Suppressor macrophage (primary cell): ENCODE measurements at regions not wholly inside any gene's neighbourhood (a gene's known extent, or its start where the extent isn't known, plus 50 kb on each side); places are given as distances from the start of the nearest gene placed in this dataset.
"Not testable (repeated sequence)": the region's sequence is repeated elsewhere in the genome, so short reads cannot be mapped to it uniquely, and the experiment has no call there.

ENCODE experiments used
- DNase-seq, 4 experiments: peaks; one replicate each; pipeline ENCODE4 v3.0.0-alpha.2; 2020 to 2022

- DNase-seq = no peak
Observed at GRCh38 chr2:150370561-150370960, 116.9 kb downstream of the RND3 start.

- no peak for DNase-seq
Observed at GRCh38 chr2:150369862-150370261, 117.6 kb downstream of the RND3 start.

DNA sequence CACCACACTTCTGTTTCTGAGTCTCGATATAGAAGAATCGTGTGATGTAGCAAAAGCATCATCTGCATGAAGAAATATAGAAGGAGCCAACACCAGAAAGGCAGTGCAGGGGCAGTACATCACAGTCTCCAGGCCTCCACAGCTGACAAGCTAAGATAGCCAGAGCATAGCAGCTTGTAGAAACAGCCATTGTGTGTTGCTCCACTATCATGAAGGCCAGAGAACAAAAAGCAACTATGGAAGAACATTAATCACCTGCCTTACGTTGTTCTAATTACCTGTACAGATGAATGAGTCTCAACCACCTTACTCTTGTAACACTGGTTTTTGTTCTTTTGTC lies 129.0 kb downstream of the RND3 start:
- no peak for DNase-seq

DNA sequence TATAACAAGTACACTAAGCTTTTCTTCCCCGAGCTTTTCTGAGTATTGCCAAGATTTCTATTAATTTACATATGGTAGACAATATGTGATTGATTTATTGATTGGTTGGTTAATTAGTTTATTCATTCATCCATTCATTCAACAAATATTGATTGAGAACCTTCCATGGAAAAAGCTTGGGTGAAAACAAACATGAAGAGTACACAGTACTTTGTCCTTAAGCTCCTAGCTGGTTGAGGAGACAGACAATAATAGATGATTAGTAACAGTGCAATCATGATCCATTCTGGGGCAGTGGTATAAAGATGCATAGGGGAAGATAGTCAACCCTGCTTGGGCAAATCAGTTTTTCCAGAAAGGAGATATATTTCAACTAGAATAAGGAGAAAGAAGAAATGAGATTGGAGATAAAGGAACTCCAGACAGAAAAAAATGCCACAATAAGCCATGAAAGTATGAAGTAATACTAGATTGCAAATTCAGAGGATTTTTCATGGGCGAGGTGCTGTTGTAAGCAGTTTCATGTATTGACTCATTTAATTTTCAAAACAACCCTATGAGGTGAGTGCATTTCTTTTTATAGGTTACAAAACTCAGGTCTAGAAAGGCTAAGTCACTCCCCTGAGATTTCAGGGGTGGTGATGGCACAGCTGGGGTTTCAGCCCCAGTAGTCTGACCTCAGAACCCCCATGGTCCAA lies 129.5 kb downstream of the RND3 start:
- peak in 2 of 4 experiments; percentile 1 for DNase-seq

DNA sequence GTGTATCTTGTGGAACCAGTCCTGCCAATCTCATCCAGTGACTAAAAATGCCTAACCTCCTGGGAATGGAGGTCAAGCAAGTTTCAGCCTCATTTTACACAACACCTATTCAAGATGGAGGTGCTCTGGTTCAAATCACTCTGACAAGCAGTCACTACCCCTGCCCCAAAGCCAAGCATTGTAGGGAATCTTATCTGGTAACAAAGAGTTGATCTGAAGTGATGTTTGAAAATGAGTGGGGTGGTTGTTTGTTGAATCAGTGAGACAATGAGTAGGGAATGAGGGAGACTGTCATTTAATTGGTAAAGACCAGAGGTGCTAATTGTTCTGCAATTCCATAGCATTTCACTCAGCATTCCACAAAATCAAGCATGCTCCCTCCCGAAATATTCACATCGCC lies 132.0 kb downstream of the RND3 start:
- DNase-seq = no peak

- no peak for DNase-seq
Observed at GRCh38 chr2:150353376-150353775, 134.1 kb downstream of the RND3 start.

DNA sequence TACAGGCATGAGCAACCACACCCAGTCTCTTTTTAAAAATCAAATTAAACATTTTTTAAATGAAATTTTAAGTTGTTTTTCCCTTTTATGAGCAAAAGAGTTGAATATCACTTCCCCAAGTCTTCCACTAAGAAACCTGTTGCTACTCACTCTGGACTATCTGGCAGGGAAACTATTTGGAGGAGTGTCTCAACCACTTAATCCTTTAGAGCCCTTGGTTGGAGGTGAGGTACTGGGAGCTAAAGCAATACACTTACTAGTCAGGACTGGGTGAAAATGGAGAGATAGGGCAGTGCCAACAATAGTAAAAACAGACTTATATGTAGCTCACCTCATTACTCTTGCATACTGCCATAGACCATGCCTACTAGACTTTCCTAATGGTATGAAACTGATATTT lies 135.5 kb downstream of the RND3 start:
- DNase-seq = no peak

DNA sequence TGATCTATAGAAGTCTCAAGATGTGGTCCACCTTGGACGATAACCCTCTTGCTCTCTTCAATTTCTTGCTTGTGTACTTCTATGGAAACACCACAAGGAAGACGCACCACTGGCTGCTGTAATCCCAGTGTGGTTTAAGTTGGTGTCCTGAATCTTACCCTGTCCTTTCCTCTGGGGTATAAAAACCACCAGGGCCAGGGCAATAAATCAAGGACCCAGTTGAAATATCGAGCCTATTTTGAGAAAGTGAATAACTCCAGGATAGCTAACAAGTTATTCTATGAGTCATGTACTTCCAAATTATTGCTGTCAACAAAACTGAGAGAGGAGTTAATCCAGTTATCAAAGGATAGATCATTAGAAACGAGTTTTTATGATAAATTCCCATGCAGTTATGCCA lies 137.0 kb downstream of the RND3 start:
- no peak for DNase-seq

DNA sequence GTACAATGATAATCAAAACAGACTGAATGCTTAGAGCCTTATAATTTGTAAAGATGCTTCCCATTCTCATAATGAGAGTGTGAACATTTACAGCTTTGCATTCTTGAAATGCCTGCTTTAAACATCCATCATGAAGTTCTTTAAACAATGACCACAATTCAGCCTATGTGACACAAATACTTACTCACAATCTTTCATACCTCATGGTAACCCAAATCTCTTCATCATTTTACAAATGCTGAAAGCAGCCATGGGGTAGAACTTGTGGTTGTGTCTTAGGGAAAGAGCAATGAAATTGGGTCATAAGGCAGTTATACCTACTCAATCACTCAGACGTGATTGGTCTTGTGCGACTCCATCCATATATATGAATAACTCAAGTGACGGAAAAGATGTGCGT lies 140.7 kb downstream of the RND3 start:
- DNase-seq = no peak

DNA sequence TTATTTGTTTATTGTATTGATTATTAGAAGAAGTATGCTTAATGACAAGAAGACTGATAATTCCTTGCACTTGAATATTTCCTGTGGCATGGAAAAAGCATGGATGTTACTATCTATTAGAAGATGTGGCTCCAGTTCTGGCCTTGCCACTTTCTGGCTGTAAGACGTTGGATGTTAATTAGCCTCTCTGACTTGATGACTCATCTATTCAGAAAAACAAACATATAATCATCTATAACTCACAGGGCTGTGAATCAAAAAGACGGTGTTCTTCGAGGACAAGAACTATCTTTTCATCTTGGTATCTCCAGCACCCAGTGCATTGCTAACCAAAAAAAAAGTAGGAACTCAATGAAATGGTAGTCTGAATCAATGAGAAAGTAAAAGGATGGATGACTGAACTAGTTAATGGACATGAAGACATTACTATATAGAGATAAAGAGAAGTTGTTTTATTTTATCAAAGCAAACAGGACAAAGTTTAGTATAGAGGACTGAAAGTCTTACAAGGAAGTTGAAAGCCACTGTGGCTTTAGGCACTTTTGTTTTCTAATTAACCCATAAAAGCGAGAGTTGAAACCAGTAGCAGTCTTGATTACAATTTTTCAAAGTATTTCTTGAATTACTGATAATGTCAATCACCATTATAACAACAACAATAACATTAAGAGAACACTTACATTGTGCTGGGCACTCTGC lies 145.3 kb downstream of the RND3 start:
- DNase-seq = no peak

GRCh38 chr2:150339951-150340350 lies 147.5 kb downstream of the RND3 start:
- DNase-seq = no peak

DNA sequence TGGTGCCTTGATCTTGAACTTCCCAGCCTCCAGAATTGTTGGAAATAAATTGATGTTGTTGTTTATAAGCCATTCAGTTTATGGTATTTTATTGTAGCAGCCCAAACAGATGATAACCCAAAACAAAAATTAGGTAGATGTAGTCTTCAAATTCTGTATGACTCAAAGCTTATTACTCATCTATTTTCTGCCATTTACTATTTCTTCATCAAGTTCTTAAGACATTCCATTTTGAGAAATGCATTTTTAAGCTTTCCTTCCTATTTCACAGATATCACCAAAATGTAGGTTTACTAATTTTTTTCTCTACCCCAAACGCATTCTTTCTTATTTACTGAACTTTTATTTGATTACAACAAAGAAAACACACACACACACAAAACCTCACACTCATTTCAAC lies 148.2 kb downstream of the RND3 start:
- DNase-seq = no peak

- DNase-seq = no peak
Observed at GRCh38 chr2:150335596-150335995, 151.9 kb downstream of the RND3 start.

DNA sequence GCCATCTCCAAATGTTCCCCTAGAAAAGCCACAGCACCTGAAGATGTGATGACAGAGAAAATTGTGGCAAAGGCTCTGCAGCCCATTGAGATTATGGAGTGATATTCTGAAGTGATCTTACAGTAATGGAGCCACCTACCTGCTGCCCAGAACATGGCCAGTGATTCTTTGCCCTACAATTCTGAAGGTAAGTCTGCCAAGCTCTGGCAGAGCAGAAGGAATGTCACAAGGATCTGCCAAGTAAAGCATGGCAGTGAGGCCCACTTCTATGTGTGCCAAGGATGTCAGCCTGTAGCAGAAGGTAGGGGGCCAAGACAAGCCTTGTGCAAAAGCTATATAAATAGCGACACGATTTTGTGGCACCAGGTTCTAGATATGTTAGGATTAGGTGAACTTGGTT lies 155.1 kb downstream of the RND3 start:
- no peak for DNase-seq

- no peak for DNase-seq
Observed at GRCh38 chr2:150327564-150328489, 159.6 kb downstream of the RND3 start.

GRCh38 chr2:150325656-150326314 lies 161.7 kb downstream of the RND3 start:
- DNase-seq = no peak

- DNase-seq = not testable (repeated sequence)
Observed at GRCh38 chr2:150323071-150323470, 164.4 kb downstream of the RND3 start.

GRCh38 chr2:150320608-150321007 lies 166.9 kb downstream of the RND3 start:
- no peak for DNase-seq

DNA sequence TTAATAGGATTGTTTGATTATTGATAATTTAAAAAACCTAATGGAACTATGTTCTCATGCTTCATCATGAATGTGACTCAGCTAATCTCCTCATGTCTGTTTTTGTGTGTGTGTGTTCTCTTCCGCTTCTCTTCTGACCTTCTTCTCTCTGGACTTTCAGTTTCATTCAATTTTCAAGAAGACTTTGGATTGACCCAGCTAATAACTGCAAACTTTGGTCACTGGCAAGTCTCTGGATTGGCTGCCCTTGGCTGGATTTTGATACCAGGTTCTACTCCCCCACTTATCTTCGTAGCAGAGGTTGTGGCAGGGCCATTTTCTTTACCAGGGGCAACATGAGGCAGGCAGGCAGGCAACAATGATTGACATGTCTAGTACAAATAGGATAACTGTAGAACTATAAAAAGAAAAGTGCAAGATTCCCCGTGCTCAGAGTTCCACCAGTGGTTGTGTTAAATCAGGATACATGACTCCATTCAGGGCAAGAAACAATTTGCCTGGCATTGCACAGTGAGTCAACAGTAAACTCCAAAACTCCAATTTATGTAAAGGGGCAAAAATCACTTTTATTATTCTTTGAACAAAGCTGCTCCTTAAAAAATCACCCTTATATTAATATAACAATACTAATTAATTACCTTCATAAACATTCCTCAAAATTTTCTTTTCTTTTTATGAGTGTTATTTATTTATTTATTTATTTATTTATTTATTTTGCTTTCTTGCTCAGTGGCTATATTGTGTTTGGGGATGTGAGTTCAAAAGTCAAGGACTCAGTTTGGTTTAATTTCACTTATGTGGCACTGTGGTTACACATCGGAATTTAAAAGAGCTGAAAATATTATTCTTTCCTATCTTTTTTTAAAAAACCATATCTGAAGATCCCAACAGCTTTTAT lies 167.6 kb downstream of the RND3 start:
- DNase-seq = no peak

DNA sequence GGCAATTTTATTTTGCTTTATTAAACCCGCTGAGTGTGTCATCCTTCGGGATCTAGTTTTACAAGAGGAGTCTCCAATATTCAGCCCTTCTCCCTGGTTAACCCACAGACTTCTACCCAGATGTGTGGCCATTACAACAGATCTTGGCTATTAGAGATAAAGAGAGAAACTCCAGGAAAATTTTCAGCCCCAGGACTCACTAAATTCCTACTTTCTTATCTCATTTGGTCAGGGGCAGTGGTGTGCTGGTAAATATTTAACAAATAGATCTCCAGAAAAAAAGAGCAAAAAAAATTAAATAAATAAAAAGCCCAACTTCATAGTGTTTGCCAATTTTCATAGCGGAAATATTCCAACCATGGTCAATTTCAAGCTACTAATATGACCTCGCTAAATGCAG lies 168.4 kb downstream of the RND3 start:
- no peak for DNase-seq

DNA sequence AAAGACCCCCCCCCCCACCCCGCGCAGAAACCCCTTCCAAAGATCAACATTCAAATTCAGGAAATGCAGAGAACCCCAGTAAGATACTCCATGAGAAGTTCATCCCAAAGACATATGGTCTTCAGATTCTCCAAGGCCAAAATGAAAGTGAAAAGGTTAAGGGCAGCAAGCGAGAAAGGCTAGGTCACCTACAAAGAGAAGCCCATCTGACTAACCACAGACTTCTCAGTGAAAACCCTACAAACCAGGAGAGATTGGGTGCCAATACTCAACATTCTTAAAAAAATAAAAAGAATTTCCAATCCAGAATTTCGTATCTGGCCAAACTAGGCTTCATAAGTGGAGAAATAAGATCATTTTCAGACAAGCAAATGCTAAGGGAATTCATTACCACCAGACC lies 175.2 kb downstream of the RND3 start:
- DNase-seq = no peak
